HCT116 (cell line): ENCODE measurements at regions not wholly inside any gene's neighbourhood (a gene's known extent, or its start where the extent isn't known, plus 50 kb on each side); places are given as distances from the start of the nearest gene placed in this dataset.

Experiments used
- CTCF ChIP-seq, 3 experiments: fragments of 200-600 bp in 1 of 3; sonication (generic) in 1 of 3; IDR thresholded peaks in 2 of 3; conservative IDR thresholded peaks in 1 of 3; 2 replicates each; pipeline ENCODE4 v1.5.1; 2012 to 2017; ENCODE audit warnings: low read depth in 2 of 3, low read length in 2 of 3, antibody characterized with exemption in 1 of 3, borderline replicate concordance in 1 of 3, control low read depth in 1 of 3, mild to moderate bottlenecking in 1 of 3, mixed read lengths in 1 of 3, mixed run types in 1 of 3, moderate library complexity in 1 of 3; ENCODE audit not compliant: insufficient read depth in 1 of 3
- EZH2 ChIP-seq: fragments of 200-600 bp; sonication (generic); IDR thresholded peaks from 2 replicates; pipeline ENCODE4 v1.6.1; 2017; ENCODE audit warnings: antibody characterized with exemption, mixed run types
- FOSL1 ChIP-seq: IDR thresholded peaks from 2 replicates; pipeline ENCODE4 v1.6.1; 2012; ENCODE audit warnings: low read depth
- MAX ChIP-seq: IDR thresholded peaks from 2 replicates; pipeline ENCODE4 v1.6.1; 2012
- POLR2A ChIP-seq: IDR thresholded peaks from 2 replicates; pipeline ENCODE4 v1.7.0; 2011; ENCODE audit warnings: borderline replicate concordance; ENCODE audit not compliant: insufficient read depth, insufficient read length; ENCODE audit errors: extremely low read depth
- POLR2AphosphoS5 ChIP-seq: IDR thresholded peaks from 2 replicates; pipeline ENCODE4 v1.6.1; 2011; ENCODE audit warnings: mild to moderate bottlenecking, low read depth, low read length, moderate library complexity
- SP1 ChIP-seq: IDR thresholded peaks from 2 replicates; pipeline ENCODE4 v1.6.1; 2012; ENCODE audit warnings: low read depth

- TF ChIP-seq CTCF (IDR thresholded peaks at IDR 0.05 in 2 of 3, conservative IDR thresholded peaks at IDR 0.05 in 1 of 3; ENCODE audit: borderline replicate concordance in 1 of 3, insufficient read depth in 1 of 3, low read depth in 2 of 3, low read length in 2 of 3) = no peak
- no peak for TF ChIP-seq POLR2A
- no peak for TF ChIP-seq SP1
- TF ChIP-seq MAX = no peak
- TF ChIP-seq EZH2 = no peak
- TF ChIP-seq FOSL1 = no peak
- TF ChIP-seq POLR2AphosphoS5 = no peak
Measured at GRCh38 chr6:141033101-141033500, 1099.6 kb upstream of the GJE1 start.
